T-helper 17 cell (primary cell): ENCODE measurements at regions not wholly inside any gene's neighbourhood (a gene's known extent, or its start where the extent isn't known, plus 50 kb on each side); places are given as distances from the start of the nearest gene placed in this dataset.

Experiments used
- ATAC-seq: fragments of 150-1000 bp; cut with Tn5 transposase; 2 replicates; pipeline ENCODE4 v1.10.0; 2021; ENCODE audit warnings: mild to moderate bottlenecking, moderate library complexity
- DNase-seq, 3 donors: peaks; one replicate each; pipeline versions ENCODE4 v3.0.0 to v3.0.0-alpha.2; 2020 to 2021
- H3K9me3 ChIP-seq: one replicate; pipeline ENCODE4 v1.7.0; 2013; ENCODE audit warnings: low read length, mild to moderate bottlenecking; ENCODE audit not compliant: control insufficient read depth, poor library complexity, severe bottlenecking
- H3K27ac Mint-ChIP-seq: one replicate; pipeline ENCODE4 v1.8.0; 2022; ENCODE audit warnings: mild to moderate bottlenecking, moderate library complexity, mixed read lengths
- H3K27me3 Mint-ChIP-seq: one replicate; pipeline ENCODE4 v1.8.0; 2022; ENCODE audit warnings: mixed read lengths
- H3K36me3 Mint-ChIP-seq: one replicate; pipeline ENCODE4 v1.8.0; 2022; ENCODE audit warnings: low read depth, mixed read lengths
- H3K4me1 Mint-ChIP-seq: one replicate; pipeline ENCODE4 v1.8.0; 2022; ENCODE audit warnings: mild to moderate bottlenecking, mixed read lengths
- H3K4me3 Mint-ChIP-seq: one replicate; pipeline ENCODE4 v1.8.0; 2022; ENCODE audit warnings: mild to moderate bottlenecking, moderate library complexity, mixed read lengths

DNA sequence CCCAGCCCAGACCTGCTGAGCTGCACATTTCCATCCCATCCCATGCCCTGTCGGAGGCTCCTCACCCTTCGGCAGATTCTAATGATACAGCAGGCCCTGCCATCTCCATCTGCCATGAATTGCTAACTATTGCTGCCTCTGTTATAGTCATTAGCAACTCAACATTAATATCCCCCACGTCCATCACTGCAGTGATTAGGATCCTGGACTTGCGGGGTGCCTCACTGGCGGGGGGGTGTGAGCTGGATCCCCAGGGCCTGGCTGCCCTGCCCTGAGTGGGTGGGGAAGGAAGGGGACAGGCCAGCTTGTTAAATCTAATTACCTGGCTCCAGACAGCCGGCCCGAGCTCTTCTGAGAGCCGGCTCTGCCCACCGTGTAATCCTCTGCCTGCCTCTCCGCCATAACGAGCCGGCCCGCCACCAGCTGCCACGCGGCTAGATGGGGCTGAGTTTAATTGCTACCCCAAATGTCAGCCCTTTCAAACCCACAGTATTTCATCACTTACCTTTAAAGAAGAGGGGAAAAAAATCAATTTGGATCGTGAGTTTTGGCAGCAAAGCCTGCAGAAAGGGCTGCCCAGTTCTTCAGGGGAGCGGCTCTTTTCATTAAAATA, 227.3 kb upstream of the CSF3R start:
- no peaks in the 10 kb centered on the region for H3K4me1 Mint-ChIP-seq
- no peak for DNase-seq
- no peak for ATAC-seq
- no peaks in the 10 kb centered on the region for H3K9me3 ChIP-seq
- H3K27me3 Mint-ChIP-seq, result peaks cover 91% of the 10 kb centered on the region
- no peak overlapping the region for H3K27ac Mint-ChIP-seq
- no peaks in the 10 kb centered on the region for H3K36me3 Mint-ChIP-seq
- H3K4me3 Mint-ChIP-seq, result no peak overlapping the region

DNA sequence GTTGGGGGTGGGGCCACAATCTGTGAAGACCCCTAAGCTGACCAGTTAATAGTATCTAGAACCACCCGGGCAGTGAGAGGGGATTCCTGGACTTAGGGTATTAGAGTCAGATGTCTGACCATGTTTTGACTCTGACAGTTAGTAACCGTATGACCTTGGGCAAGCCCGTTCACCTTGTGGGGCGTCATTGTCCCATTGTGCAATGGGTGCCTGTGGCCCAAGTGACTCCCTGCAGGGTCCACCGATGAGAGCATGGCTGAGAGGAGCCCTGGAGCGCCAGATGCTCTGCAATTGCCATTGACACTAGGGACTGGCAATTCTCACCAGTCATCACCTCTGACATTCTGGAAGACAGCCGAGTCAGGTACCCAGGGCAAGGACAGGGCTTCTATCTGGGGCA, 225.9 kb upstream of the CSF3R start:
- Mint-ChIP-seq H3K27me3 (peaks cover 89% of the 10 kb centered on the region), H3K4me1 (peaks cover 3% of the 10 kb centered on the region), H3K36me3 (no peaks in the 10 kb centered on the region), H3K27ac (no peak overlapping the region), H3K4me3 (no peak overlapping the region)
- ATAC-seq (no peak), DNase-seq (no peak)
- H3K9me3 ChIP-seq, result no peaks in the 10 kb centered on the region

DNA sequence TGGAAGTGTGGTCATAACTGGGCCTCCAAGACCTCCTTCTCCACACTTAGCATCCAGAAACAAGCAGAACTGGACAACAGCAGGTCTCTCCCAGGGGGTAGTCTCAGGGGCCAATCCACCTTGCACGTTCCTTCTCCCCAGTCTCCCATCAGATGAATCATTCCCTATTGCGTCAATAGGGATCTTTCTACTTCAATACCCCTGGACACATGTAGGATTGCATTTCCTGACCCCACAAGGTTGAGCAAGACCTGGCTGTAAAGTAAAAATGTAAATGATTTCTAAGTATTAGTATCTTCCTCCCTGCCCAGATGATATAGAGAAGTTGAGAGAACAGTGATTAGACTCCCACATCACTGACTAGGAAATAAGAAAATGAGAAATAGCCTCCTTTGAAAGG, 224.5 kb upstream of the CSF3R start:
- DNase-seq (no peak), ATAC-seq (no peak)
- Mint-ChIP-seq H3K36me3 (no peaks in the 10 kb centered on the region), H3K4me1 (peaks cover 6% of the 10 kb centered on the region), H3K27ac (no peak overlapping the region), H3K27me3 (peaks cover 88% of the 10 kb centered on the region), H3K4me3 (no peak overlapping the region)
- no peaks in the 10 kb centered on the region for H3K9me3 ChIP-seq

DNA sequence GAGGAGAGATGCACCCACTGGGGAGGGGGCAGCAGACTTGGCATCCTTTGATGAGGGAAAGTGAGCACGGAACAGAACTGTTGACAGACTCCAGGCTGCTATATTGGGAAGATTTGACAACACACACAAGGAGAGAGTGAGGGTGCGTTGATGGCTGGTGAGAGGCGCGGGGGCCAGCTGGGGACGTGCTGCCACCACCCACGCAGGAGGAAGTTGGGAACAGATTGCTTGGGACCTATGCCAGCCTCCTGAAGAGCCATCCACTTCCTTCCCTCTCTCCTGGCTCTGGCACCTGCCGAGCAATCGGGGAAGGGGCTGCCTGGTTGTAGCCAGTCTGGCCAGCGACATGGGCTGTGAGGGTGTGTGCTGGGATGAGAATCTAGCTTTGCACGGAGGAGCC, 223.7 kb upstream of the CSF3R start:
- no peak for ATAC-seq
- H3K4me3 Mint-ChIP-seq, result no peak overlapping the region
- DNase-seq, result no peak
- no peaks in the 10 kb centered on the region for H3K9me3 ChIP-seq
- no peak overlapping the region for H3K27ac Mint-ChIP-seq
- peaks cover 88% of the 10 kb centered on the region for H3K27me3 Mint-ChIP-seq
- peaks cover 6% of the 10 kb centered on the region for H3K4me1 Mint-ChIP-seq
- no peaks in the 10 kb centered on the region for H3K36me3 Mint-ChIP-seq

DNA sequence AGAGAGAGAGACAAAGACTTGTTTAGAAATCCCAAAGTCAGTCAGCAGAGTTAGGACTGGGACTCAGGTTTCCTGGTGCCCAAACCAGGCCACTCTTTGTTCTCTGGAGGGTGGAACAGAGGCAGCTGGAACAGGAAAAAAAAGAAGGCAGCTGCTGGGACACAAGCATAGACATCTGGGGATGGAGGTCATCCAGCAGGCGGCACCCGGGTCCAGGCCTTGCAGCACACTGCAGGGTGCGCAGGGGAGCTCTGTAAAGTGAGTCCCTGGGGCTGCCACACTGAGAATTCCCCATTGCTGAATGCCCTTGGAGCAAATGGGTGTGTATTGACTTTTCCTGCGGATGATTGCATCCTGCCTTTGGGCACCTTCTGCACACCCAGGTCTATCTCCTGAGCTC, 222.9 kb upstream of the CSF3R start:
- DNase-seq, result no peak
- Mint-ChIP-seq H3K27ac (no peak overlapping the region), H3K27me3 (peaks cover 86% of the 10 kb centered on the region), H3K36me3 (no peaks in the 10 kb centered on the region), H3K4me1 (peaks cover 6% of the 10 kb centered on the region), H3K4me3 (peak overlapping the region; percentile 36)
- ATAC-seq, result no peak
- no peaks in the 10 kb centered on the region for H3K9me3 ChIP-seq

DNA sequence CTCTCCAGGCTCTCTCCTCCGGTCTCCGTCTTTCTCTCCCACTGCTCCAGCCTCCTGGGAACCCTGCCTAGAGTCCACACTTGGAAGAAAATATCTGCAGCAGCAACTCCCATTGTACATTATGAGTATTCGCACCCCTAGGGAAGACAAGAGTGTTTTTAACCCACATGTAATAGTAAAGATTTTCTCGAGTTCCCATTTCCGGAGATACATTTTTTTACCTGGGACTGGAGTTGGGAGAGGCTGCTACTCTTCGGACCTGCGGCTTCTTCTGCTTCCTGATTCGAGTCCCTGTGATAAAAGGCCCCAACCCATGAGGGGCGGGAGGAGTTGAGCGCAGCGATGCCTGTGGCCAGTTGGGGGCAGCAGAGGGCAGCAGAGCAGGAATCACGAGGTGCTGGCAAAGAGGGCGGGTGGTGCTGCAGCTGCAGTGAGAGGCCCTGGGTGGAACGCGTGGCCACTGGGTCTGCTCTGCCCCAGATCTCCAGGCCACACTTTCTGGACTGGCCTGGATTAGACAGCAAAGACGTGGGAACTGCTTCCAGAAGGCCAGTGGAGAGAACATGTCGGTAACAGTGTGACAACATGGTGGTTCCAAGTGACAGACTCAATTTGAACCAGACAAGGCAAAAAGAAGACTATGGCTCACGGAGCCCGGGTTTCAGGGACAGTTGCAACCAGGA, 221.0 kb upstream of the CSF3R start:
- H3K36me3 Mint-ChIP-seq, result no peaks in the 10 kb centered on the region
- H3K27ac Mint-ChIP-seq, result no peak overlapping the region
- peak in 1 of 3 donors; percentile 32 for DNase-seq
- H3K27me3 Mint-ChIP-seq, result peaks cover 71% of the 10 kb centered on the region
- peak; percentile 66 for ATAC-seq
- H3K4me1 Mint-ChIP-seq, result peaks cover 6% of the 10 kb centered on the region
- no peak overlapping the region for H3K4me3 Mint-ChIP-seq
- no peaks in the 10 kb centered on the region for H3K9me3 ChIP-seq

DNA sequence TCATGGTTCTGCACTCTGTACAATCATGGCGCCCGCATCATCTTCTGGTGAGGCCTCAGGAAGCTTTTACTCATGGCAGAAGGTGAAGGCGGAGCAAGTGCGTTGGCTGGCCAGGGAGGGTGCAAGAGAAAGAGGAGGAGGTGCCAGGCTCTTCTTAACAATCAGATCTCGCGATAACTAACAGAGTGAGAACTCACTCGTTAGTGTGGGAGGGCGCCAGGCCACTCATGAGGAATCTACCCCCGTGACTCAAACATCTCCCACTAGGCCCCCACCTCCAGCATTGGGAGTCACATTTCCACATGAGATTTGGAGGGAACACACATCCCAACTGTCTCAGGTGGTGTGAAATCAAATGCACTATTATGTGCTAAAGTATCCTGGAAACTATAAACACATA, 220.2 kb upstream of the CSF3R start:
- peaks cover 65% of the 10 kb centered on the region for H3K27me3 Mint-ChIP-seq

DNA sequence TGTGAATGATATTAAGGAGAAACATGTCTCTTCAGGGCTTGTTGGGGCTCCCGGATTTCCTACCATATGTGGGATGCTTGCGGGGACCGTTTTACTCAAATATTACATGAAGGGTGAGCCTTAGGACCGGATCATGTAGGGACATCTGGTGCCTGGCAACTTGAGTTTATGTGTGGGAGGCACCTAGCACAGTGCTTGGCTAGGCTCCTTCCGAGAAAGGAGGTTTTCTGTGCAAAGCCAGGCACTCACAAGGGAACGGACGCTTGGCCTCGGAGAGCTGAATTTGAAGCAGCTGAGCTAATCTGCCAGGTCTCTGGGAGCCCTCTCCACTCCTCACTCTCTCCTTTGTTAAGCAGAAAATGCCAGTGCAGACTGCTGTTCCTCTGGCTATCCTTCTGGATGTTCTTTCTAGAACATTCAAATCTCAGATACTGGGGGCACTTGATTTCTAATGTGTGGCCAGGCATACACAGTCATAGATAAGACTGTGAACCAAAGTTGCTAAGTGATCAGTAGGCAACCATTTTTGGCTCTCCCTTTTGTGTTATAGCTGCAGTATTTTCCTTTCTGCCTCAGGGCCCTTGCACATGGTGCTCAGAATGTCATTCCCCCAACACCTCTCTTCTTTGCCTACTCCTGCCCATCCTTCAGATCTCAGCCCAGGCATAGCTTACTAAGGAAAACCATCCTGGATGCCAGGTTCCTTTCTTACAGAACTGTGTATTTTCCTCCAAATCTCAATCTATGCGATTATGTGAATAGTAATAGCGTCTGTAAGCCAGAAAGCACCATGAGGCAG, 216.6 kb upstream of the CSF3R start:
- H3K9me3 ChIP-seq, result no peaks in the 10 kb centered on the region
- ATAC-seq (no peak), DNase-seq (no peak)
- H3K4me3 Mint-ChIP-seq, result no peak overlapping the region
- no peak overlapping the region for H3K27ac Mint-ChIP-seq
- H3K4me1 Mint-ChIP-seq, result peaks cover 6% of the 10 kb centered on the region
- H3K27me3 Mint-ChIP-seq, result peaks cover 59% of the 10 kb centered on the region
- no peaks in the 10 kb centered on the region for H3K36me3 Mint-ChIP-seq

More for the DNA sequence above, 220.2 kb upstream of the CSF3R start:
- Mint-ChIP-seq H3K4me1 (peaks cover 6% of the 10 kb centered on the region), H3K36me3 (no peaks in the 10 kb centered on the region), H3K27ac (no peak overlapping the region), H3K4me3 (no peak overlapping the region)
- ATAC-seq (no peak), DNase-seq (no peak)
- no peaks in the 10 kb centered on the region for H3K9me3 ChIP-seq

DNA sequence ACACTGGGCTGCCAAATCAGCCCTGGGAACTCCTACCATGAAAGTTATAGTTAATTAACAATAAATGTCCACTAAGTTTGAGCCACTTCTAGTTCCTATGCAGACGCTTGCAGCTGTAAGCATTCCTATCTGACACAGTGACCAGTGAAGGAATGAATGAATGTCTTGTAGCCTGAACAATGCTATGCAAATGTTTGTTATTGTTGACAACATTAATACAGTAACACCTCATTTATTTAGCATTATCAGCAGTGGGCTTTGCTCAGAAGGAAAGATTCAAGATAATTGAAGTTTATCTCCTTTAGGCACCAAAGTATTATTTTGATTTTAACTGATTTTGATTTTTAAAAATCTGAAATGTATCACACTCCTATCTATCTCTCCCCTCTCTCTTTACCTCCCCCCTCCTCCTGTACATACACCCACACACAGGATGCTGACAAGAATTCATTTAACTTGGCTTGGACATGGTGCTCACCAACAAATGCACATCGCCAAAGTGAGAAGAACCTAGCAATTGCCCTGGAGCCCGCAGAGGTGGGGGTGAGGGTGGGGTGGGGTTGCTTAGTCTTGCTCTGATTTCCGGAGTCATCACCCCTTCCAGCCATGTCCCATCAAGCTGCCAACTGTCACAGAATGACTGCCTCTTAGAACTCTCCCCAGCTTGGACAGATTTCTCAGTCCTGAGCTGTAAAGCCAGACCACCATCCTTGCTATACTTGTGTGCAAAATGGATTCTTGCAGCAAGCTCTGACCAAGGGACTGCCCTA, 215.3 kb upstream of the CSF3R start:
- H3K27ac Mint-ChIP-seq, result no peak overlapping the region
- no peaks in the 10 kb centered on the region for H3K4me1 Mint-ChIP-seq
- no peaks in the 10 kb centered on the region for H3K9me3 ChIP-seq
- ATAC-seq (no peak), DNase-seq (no peak)
- peaks cover 62% of the 10 kb centered on the region for H3K27me3 Mint-ChIP-seq
- H3K36me3 Mint-ChIP-seq, result peaks cover 3% of the 10 kb centered on the region
- no peak overlapping the region for H3K4me3 Mint-ChIP-seq

DNA sequence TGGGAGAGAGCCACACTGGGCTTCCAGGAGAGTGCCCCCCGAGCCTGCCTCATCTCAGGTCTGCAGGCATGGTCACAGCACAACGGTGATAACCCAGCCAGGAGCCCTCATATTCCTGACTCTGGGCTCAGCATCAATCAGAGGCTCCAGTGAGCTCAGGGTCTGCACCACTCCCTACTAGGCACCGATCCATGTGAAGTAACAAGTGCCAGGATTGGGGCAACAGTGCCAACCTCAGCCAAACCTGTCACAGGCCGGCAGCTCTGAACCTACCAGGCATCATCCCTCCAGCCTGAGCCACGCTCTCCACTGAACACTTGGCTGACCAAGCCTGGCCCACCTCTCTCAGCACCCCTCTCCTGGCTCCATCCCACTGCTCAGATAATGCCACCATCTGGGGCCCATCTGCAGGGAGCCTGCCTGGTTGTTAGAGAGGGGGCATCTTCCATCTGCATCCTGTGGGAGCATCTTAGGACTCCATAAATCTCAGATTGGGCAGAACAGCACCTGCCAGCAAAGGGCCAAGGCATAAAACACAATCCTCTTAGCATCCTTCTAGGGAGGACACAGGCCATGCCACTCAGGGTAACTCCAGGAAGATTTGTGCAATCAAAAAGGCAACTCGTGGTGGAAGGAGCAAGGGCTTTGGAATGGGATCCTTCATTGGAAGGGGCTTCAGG, 213.7 kb upstream of the CSF3R start:
- no peak for DNase-seq
- ATAC-seq, result no peak
- Mint-ChIP-seq H3K36me3 (peaks cover 3% of the 10 kb centered on the region), H3K4me3 (no peak overlapping the region), H3K27ac (no peak overlapping the region), H3K27me3 (peaks cover 50% of the 10 kb centered on the region), H3K4me1 (no peaks in the 10 kb centered on the region)
- H3K9me3 ChIP-seq, result no peaks in the 10 kb centered on the region

DNA sequence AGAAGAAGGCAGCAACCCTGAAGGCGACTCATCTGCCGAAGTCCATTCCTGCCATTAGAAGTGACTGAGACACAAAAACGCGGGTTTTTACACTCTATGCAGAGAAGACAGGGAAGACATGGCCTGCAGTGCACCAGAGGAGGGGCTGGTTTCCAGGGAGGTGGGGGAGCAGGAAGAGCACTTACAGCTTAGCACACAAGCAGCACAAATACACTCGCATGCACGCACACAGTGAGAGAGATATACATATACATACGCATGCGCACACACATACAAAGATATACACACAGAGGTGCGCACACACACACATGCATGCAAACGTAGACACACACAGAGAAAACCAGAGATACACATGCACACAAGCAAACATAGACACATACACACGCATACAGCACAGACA, 210.9 kb upstream of the CSF3R start:
- H3K36me3 Mint-ChIP-seq, result peaks cover 3% of the 10 kb centered on the region
- H3K4me3 Mint-ChIP-seq, result no peak overlapping the region
- ATAC-seq, result no peak
- no peak for DNase-seq
- H3K27me3 Mint-ChIP-seq, result peaks cover 40% of the 10 kb centered on the region
- H3K9me3 ChIP-seq, result no peaks in the 10 kb centered on the region
- no peak overlapping the region for H3K27ac Mint-ChIP-seq
- no peaks in the 10 kb centered on the region for H3K4me1 Mint-ChIP-seq

DNA sequence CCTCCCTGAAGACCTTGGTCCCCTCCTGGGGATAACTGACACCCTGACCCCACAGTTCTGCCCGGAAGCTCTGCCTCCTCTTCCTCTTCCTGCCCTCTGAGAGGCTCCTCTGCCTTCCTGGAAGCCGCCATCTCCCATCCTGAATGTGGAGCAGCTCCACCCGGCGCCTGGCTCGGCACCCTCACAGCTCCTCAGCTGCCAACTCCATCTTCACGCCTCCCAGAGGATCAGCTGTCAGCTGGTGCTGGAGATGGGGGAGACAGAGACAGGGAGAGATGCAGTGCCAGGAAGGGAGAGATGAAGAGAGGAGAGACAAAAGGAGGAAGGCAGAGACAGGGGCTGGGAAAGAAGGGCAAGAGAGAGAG, 210.4 kb upstream of the CSF3R start:
- ATAC-seq, result no peak
- Mint-ChIP-seq H3K27ac (no peak overlapping the region), H3K27me3 (peaks cover 40% of the 10 kb centered on the region), H3K36me3 (peaks cover 3% of the 10 kb centered on the region), H3K4me3 (no peak overlapping the region), H3K4me1 (no peaks in the 10 kb centered on the region)
- no peaks in the 10 kb centered on the region for H3K9me3 ChIP-seq
- no peak for DNase-seq
